Ovary (tissue), 3 donors: ENCODE measurements at regions not wholly inside any gene's neighbourhood (a gene's known extent, or its start where the extent isn't known, plus 50 kb on each side); places are given as distances from the start of the nearest gene placed in this dataset.

Experiments
- CTCF ChIP-seq, 3 donors: fragments of 450-650 bp in 2 of 3; fragments of 200-600 bp in 1 of 3; IDR thresholded peaks; one replicate each; pipeline versions ENCODE4 v1.5.1 to v1.8.0; 2016 to 2022; ENCODE audit warnings: antibody characterized with exemption in 3 of 3, mild to moderate bottlenecking in 1 of 3
- POLR2A ChIP-seq: fragments of 450-650 bp; IDR thresholded peaks from one replicate; pipeline ENCODE4 v1.6.1; 2017; ENCODE audit warnings: antibody characterized with exemption, mild to moderate bottlenecking, moderate library complexity
- donor health status: DM: no; HTN: no; CAD: no.

DNA sequence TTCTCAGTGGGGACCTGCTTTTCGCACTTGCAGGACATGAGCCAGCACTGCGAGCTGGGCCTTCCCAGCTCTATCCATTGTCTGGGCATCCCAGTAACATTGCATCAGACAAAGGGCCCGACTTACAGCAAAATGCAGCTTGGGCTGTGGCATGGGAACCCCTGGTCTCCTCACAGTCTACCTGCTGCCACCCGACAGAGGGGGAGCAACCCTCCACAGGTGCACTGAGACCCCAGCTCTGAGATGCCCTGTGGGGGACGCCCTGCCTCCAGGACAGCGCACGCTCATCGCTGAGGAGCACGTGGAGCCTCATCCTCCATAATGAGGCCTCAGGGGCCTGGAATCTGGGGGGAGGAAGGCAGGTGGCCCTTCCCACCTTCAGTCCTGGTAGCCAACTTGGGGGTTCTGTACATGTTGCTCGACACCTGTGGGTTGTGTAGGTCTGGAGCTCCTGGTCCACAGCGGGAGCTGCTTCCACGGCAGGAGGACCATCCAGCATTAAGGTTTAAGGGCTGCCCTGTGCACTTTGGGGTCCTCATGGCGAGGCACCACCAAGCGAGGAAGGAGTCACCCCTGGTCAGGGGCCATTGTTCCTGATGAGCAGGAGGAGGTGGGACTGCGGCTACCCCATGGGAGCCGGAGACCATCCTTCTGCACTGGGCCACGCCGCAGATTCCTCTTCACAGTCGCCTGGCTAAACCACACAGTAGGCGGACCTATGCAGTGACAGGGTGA is 376.5 kb upstream of the IRX1 start:
- TF ChIP-seq CTCF (IDR thresholded peaks at IDR 0.05) (no peak), POLR2A (no peak)
